Left hindlimb (tissue), 1 donor: ENCODE measurements at regions not wholly inside any gene's neighbourhood (a gene's known extent, or its start where the extent isn't known, plus 50 kb on each side); places are given as distances from the start of the nearest gene placed in this dataset.
"Not testable (repeated sequence)": the region's sequence is repeated elsewhere in the genome, so short reads cannot be mapped to it uniquely, and the experiment has no call there.

Source experiments
- DNase-seq: peaks from one replicate; pipeline ENCODE4 v3.0.0-alpha.2; 2018

DNA sequence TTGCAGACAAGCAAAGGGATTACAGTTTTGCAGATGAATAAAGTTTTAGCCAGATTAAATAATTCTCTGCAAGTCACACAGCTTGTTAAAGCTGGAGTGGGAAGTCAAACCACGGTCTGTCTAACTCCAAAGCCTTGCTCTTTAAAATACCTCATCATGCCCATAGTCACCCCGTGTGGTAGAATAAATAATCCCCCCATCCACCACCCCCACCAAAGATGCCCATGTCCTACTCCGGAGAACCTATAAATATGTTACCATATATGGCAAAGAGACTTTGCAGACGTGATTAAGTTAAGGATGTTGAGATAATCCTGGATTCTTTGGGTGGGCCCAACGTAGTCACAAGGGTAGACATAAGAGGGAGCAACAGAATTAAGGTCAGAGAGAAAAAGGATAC is 118.7 kb downstream of the BEND2 start:
- DNase-seq = no peak

DNA sequence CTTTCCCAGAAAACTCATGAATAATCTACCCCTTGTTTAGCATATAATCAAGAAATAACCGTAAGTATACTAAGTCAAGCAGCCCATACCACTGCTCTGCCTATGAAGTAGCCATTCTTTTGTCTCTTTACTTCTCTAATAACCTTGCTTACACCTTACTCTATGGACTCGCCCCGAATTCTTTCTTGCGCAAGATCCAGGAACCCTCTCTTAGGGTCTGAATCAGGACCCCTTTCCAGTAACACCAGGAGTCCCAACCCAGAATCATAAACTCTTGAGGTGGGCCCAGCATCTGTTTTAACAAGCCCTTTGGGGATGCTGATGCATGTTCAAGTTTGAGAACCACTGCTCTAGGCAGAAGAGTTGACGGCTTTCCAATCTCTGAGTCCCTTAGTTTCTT is 119.6 kb downstream of the BEND2 start:
- DNase-seq = no peak

DNA sequence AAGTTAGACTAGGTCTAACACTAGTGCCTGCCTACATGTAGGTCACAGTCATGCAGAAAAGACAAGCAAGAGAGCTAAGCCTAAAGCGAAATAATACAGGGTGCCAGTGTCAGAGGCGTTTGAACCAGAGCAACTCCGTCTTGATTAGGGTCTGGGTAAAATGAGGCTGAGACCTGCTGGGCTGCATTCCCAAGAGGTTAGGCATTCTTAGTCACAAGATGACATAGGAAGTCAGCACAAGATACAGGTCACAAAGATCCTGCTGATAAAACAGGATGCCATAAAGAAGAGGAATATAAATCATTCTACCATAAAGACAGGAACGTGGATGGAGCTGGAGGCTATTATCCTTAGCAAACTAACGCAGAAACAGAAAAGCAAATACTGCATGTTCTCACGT is 120.9 kb downstream of the BEND2 start:
- DNase-seq = no peak

- peak; percentile 43 for DNase-seq
Observed at GRCh38 chrX:18098763-18099162, 121.9 kb downstream of the BEND2 start.

- DNase-seq = no peak
Observed at GRCh38 chrX:18076434-18076833, 144.3 kb downstream of the BEND2 start.

- DNase-seq = no peak
Observed at GRCh38 chrX:18075603-18076002, 145.1 kb downstream of the BEND2 start.

GRCh38 chrX:18068045-18068444 is 152.6 kb downstream of the BEND2 start:
- DNase-seq = not testable (repeated sequence)

DNA sequence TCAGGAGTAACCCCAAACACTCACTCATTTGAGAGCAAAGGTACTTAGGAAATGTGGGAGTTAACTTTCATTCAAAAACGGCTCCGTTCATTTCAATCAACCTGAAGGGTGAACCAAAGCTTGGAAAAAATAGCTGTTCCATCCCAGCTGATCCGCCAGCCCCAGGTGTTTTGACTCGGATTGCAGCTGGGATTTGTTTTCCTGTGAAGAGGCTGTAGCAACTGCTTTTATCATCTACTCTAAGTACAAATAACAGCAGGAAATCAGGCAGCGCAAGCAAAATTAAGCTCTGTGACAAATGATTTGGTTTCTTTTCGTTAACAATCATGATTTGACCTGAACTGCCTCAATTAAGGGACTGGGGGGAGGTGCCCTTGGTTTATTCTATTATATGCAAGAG is 154.7 kb downstream of the BEND2 start:
- DNase-seq = no peak

- DNase-seq = no peak
Observed at GRCh38 chrX:18051690-18052089, 169.0 kb downstream of the BEND2 start.

GRCh38 chrX:18047491-18047890 is 173.2 kb downstream of the BEND2 start:
- no peak for DNase-seq

GRCh38 chrX:18045436-18045835 is 175.2 kb downstream of the BEND2 start:
- no peak for DNase-seq

GRCh38 chrX:18042776-18043175 is 177.9 kb downstream of the BEND2 start:
- no peak for DNase-seq

DNA sequence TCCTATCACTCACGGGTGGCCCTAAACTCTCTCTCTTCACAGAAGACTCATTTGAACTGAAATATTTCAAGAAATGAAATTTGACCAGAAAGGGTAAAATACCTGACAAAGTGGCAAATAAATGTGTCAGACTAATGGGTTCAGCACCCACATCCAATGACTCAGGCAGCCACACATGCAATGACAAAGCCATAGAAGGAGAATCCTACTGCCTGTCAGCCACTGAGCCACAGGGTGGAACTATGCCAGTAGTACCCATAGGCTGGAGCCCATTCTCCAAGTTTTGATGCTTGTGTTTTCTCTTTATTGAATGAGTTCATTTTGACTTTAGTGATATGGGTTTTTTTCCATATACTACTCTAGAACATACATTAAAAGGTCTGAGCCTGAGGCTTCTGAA is 179.0 kb downstream of the BEND2 start:
- no peak for DNase-seq

DNA sequence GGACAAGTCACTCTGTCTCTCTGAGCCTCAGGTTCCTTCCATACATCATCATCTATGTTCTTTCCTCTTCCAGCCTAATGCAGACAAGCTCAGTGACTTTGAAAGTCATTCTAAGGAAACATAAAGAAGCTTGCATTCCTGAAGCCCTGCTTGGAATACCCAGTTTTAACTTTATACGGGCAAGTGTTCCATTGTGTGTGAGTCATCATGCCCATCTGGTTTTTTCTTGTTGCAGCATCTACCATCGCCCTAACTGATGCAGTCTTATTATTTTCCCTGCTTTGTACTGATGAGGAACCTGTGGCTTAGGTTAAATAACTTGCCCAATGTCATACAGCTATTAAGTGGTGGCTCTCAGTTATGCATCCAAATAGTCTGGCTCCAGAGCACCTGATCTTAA is 177.9 kb upstream of the RAI2 start:
- no peak for DNase-seq

DNA sequence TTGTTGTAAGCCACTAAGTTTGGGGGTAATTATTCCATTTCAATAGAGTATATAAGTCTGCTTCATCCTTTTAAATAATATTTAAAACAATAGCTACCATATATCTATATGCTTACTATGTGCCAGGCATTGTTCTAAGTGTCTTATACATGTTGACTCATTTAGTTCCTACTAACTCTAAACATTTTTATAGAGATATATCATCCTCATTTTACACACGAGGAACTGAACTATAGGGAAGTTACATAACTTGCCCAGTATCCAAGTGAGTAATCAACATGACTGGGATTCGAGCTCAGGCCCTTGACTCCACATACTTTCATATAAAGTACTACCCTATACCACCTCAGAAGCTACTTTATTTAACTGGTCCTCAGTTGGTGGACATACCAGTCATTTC is 175.3 kb upstream of the RAI2 start:
- no peak for DNase-seq

- DNase-seq = no peak
Observed at GRCh38 chrX:18034945-18035344, 173.8 kb upstream of the RAI2 start.

DNA sequence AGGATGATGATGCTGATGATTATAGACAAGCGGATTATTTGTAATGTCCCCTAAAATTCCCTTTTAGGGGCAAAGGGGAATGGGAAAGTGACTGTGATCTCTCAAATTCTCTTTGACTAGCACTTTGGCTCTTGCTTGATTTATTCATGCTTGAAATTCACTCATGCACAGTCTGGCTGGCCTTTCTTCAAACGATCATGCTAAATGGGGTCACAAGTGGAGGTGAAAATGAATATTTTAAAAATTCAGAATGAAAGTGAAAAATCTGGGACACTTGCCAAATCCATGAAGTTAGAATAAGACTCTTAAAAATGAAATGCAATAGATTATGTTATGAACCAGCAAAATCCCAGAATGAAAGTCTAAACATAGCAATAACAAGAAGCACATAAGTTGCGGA is 173.4 kb upstream of the RAI2 start:
- no peak for DNase-seq

DNA sequence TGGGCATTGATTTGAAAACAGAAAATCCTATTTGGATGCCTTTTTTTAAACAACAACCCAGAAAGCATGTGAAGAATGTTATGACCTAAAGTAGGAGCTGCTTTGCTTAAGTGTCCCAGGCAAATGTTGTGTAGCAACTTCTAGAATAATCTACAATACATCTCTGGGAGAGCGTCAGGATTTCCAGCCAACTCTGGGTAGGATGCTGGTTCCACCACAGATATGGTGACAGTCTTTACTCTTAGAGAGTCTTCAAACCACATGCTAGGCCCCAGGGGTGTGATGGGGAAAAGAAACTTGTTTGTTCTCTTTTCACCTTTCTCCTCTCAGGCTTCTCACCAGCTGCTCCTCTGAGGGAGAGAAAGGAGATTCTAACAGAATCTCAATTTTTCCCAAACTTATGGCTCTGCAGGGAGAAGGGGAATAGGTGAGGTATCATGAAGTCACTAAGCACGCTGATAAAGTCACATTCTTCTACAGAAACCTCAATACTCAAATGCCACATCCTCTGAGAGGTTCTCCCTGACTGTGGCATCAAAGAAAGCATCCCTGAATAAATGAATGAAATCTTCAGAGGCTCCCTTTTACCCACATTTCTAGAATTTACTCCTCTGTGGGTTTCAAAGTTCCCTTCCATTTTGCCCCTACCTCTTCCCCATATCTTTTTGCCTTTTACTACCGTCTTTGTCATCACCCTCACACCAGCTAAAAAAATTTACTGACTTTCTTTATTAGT is 171.6 kb upstream of the RAI2 start:
- no peak for DNase-seq

DNA sequence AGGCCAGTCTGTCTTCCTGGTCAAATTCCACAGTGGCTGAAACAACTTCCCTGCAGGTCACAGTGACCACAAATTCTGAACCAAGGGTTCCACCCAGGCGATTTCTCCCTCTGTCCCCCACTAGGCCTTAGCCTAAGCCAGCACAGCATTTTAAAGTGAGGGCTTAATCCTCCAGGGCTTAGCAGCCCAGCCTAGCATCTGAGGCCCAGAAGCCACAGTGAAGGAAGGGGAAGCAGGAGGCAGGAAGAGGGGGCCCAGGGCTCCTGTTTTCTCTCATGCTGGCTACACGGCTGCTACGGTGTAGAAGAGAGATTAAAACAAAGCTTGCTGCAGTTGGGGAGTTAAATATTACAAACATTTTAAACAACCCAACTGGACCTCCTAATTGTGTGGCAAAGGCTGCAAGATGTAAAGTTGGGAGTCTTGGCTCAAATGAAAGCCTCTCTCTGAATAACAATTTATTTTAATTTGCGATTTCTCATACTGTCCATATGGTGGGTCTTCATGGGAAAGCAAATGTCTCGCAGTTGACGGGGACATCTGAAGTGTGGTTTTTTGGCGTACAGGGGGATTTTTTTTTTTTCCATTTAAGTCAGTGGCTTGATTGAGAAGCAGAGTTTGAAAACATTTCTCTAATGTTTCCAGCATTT is 170.8 kb upstream of the RAI2 start:
- no peak for DNase-seq

DNA sequence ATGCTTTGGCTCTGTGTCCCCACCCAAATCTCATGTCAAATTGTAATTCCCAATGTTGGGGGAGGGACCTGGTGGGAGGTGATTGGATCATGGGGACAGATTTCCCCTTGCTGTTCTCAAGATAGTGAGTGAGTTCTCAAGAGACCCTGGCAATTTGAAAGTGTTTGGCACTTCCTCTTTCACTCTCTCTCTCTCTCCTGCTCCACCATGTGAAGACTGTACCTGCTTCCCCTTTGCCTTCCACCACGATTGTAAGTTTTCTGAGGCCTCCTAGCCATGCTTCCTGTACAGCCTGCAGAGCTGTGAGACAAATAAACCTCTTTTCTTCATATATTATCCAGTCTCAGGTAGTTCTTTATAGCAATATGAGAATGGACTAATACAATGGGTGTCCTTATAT is 169.6 kb upstream of the RAI2 start:
- DNase-seq = not testable (repeated sequence)

- DNase-seq = no peak
Observed at GRCh38 chrX:18026166-18026565, 165.1 kb upstream of the RAI2 start.

GRCh38 chrX:18017411-18017810 is 156.3 kb upstream of the RAI2 start:
- no peak for DNase-seq

DNA sequence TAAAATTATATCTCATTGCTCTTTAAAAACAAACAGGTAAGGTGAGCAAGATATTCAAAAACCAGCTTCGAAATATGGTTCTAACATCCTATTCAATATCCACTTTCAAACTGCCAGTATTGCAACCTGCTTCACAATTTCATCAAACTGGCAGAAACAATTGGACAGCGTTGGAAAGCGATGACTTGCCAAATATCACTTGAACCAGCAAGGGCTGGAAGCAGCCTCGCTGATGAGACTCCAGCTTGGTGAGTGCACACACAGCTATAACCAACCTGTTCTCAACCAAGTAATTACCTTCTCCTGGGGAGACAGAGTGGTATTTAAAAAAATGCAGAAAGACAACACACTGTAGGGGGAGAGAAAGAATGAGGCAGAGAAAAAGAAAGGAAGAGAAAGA is 155.8 kb upstream of the RAI2 start:
- no peak for DNase-seq

GRCh38 chrX:18010253-18010652 is 149.2 kb upstream of the RAI2 start:
- no peak for DNase-seq

DNA sequence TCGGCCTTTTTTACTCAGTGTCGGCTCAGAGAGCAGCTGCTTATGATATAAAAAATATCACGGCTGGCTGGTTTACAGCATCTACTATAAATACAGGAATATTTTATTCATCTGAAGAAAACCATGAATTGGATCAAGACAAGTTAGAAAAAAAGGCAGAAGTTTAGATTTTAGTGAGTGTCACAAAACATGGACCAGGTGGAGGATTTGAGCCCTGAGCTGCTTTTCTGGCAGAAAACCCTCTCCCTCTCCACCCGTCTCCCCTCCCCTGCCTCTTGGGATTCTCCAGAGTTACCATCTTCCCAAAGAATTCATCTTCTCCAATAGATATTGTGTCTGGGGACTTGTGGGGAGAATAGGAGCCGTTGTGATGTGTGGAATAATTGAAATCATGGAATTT is 142.8 kb upstream of the RAI2 start:
- no peak for DNase-seq
